Activated CD4-positive, alpha-beta memory T cell treated with anti-CD3 and anti-CD28 coated beads, Interleukin-2, amount 10 ng/mL, durations not matched to agents 7 days and 5 days (primary cell): ENCODE measurements at regions not wholly inside any gene's neighbourhood (a gene's known extent, or its start where the extent isn't known, plus 50 kb on each side); places are given as distances from the start of the nearest gene placed in this dataset.

Source experiments
- CTCF ChIA-PET: fragments of 350-600 bp; sonication (Branson Sonifier 250); formaldehyde crosslinking; loops from one replicate; lab custom pipeline; 2021; ENCODE audit warnings: antibody characterized with exemption, inconsistent platforms; lab: Charles Lee
- POLR2A ChIA-PET: fragments of 350-600 bp; sonication (Branson Sonifier 250); formaldehyde crosslinking; loops from one replicate; lab custom pipeline; 2021; ENCODE audit warnings: antibody characterized with exemption; lab: Charles Lee
- DNase-seq: peaks from one replicate; pipeline ENCODE4 v3.0.0-alpha.2; 2020
- H3K27ac Mint-ChIP-seq: one replicate; pipeline ENCODE4 v1.8.0; 2021; ENCODE audit warnings: mild to moderate bottlenecking, mixed read lengths
- H3K27me3 Mint-ChIP-seq: one replicate; pipeline ENCODE4 v1.8.0; 2021; ENCODE audit warnings: mixed read lengths
- H3K36me3 Mint-ChIP-seq: one replicate; pipeline ENCODE4 v1.8.0; 2021; ENCODE audit warnings: low read depth, mixed read lengths
- H3K4me1 Mint-ChIP-seq: one replicate; pipeline ENCODE4 v1.8.0; 2021; ENCODE audit warnings: mixed read lengths
- H3K4me3 Mint-ChIP-seq: one replicate; pipeline ENCODE4 v1.8.0; 2021; ENCODE audit warnings: mild to moderate bottlenecking, mixed read lengths
- H3K9me3 Mint-ChIP-seq: one replicate; pipeline ENCODE4 v1.8.0; 2021; ENCODE audit warnings: mixed read lengths

DNA sequence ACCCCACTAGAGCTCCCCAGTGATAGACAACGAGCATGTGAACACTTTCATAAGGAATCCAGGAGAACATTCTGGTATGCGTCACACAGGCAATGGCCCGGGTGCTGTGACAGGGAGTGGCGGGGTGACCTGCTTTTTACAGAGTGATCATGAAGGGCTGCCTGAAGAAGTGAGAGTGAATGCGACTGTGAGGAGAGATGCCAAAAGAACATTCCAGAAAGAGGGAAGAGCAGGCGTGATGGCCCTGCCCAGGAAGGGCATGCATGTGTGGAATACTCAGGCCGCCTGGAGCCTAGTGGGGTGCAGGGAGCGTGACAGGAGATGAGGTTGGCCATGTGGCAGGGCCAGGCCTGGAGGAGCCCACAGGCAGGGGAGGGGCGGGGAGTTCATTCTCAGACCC is 53.8 kb downstream of the FZD10 start:
- H3K27me3 Mint-ChIP-seq, result no peaks in the 10 kb centered on the region
- H3K4me3 Mint-ChIP-seq, result no peak overlapping the region
- DNase-seq, result no peak
- CTCF ChIA-PET, result no interaction called here
- peaks cover 30% of the 10 kb centered on the region for H3K9me3 Mint-ChIP-seq
- H3K27ac Mint-ChIP-seq, result no peak overlapping the region
- no peaks in the 10 kb centered on the region for H3K36me3 Mint-ChIP-seq
- POLR2A ChIA-PET, result no interaction called here
- H3K4me1 Mint-ChIP-seq, result no peaks in the 10 kb centered on the region

DNA sequence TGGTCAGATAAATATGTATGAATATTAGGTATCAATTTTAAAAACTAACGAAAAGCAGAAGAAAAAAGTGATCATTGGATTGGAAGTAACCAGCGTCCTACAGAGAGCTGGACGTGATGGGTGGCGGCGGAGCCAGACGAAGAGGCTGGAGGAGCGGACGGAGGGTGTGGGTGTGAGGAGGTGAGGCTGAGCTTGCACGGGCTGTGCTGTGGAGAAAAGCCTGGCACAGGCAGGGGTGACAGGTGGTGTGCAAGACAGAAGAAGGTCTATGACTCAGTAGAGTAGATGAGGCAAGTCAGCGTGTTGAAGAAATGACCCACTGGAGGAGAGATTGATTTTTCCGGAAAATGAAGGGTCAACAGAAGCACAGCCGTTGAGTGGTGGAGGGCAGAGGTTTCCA is 56.4 kb downstream of the FZD10 start:
- ChIA-PET CTCF (no interaction called here), POLR2A (no interaction called here)
- H3K27ac Mint-ChIP-seq, result no peak overlapping the region
- no peaks in the 10 kb centered on the region for H3K4me1 Mint-ChIP-seq
- peaks cover 31% of the 10 kb centered on the region for H3K9me3 Mint-ChIP-seq
- H3K27me3 Mint-ChIP-seq, result no peaks in the 10 kb centered on the region
- no peak for DNase-seq
- H3K4me3 Mint-ChIP-seq, result no peak overlapping the region
- H3K36me3 Mint-ChIP-seq, result no peaks in the 10 kb centered on the region

DNA sequence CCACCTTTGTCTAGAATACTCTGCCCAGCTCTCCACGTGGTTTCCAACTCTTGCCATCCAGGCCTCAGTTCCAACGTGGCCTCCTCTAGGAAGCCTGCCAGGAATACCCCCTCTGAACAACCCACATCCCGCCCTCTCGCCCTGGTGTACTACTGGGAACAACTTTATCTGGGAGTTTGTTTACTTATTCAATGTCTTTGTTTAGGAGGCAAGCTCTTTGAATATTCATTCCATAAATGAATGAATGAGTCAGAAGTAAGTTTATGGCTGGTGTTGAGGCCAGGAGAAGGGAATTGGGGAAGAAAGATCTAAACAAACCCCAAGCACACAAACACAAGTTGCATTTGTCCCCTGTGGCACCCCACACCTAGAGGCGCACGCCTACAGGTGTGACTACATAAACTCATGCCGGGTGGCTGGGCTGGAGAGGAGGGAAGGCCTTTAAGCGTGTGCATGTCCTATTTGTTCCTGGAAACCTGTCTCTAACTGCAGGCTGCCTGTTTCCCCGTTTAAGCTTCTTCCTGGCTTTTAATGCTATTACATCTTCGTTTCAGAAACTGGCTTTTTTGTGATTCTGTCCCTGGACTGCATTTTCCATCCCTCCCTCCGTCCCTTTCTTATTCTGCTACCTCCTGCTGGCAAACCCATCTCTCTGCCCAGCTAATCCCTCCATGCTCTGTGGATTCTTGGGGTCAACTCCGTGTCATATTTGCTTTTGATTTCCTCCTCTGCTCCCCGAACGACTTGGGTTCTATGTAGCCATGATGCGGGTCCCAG is 57.9 kb downstream of the FZD10 start:
- POLR2A ChIA-PET, result no interaction called here

DNA sequence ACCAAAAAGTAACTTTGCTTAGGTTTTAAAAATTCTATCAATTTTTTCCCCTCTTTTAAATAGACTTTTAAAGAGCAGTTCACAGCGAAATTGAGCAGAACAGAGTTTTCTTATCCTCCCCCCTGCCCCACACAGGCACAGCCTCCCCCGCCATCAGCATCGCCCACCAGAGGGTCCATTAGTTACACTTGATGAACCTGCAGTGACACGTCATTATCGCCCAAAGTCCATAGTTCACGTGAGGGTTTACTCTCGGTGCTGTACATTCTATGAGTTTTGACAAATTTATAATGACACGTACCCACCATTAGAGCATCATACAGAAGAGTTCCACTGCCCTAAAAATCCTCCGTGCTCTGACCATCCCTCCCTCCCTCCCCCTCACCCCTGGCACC is 58.4 kb downstream of the FZD10 start:
- H3K27ac Mint-ChIP-seq, result no peak overlapping the region
- H3K9me3 Mint-ChIP-seq, result peaks cover 26% of the 10 kb centered on the region
- H3K4me3 Mint-ChIP-seq, result no peak overlapping the region
- no peaks in the 10 kb centered on the region for H3K27me3 Mint-ChIP-seq
- ChIA-PET POLR2A (no interaction called here), CTCF (no interaction called here)
- no peaks in the 10 kb centered on the region for H3K36me3 Mint-ChIP-seq
- DNase-seq, result no peak
- H3K4me1 Mint-ChIP-seq, result no peaks in the 10 kb centered on the region

More for the DNA sequence above, 57.9 kb downstream of the FZD10 start:
- no peak for DNase-seq
- peaks cover 29% of the 10 kb centered on the region for H3K9me3 Mint-ChIP-seq
- H3K27me3 Mint-ChIP-seq, result no peaks in the 10 kb centered on the region
- H3K4me1 Mint-ChIP-seq, result no peaks in the 10 kb centered on the region
- no peak overlapping the region for H3K4me3 Mint-ChIP-seq
- no peaks in the 10 kb centered on the region for H3K36me3 Mint-ChIP-seq
- no peak overlapping the region for H3K27ac Mint-ChIP-seq
- CTCF ChIA-PET, result no interaction called here

DNA sequence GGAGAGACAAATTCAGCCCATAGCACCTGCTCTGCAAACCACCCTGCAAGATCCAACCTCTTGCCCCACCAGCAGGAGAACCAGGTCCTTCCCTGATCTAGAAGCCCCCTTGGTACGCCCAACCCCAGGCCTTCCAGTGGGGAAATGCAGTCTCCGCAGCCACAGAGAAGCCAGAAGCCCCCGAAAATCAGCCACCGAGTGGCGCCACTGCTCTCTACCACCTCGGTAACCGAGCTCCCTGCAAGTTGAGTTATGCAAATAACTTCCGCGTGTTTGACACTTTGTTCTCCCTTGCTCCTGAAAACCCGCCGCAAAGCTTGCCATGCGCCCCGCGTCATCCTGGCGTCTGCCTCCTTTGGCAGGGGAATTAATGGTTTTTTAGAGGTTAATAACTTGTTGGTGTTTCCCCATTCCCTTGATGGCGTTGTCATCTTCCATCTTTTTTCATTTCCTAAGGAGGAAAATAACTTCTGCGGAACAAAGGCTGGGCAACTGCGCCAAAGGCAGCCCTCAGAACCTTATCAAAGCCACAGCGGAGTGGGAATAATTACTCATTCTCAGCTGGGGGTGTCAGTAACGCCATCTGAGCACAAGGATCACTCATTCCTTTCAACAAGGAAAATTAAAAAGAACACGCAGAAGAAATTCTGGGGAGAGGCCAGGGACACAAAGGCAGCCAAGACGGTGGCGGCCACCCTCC is 60.4 kb downstream of the FZD10 start:
- Mint-ChIP-seq H3K36me3 (no peaks in the 10 kb centered on the region), H3K27ac (no peak overlapping the region), H3K9me3 (peaks cover 19% of the 10 kb centered on the region), H3K4me1 (no peaks in the 10 kb centered on the region), H3K4me3 (no peak overlapping the region), H3K27me3 (no peaks in the 10 kb centered on the region)
- POLR2A ChIA-PET, result no interaction called here
- CTCF ChIA-PET, result no interaction called here
- DNase-seq, result no peak

DNA sequence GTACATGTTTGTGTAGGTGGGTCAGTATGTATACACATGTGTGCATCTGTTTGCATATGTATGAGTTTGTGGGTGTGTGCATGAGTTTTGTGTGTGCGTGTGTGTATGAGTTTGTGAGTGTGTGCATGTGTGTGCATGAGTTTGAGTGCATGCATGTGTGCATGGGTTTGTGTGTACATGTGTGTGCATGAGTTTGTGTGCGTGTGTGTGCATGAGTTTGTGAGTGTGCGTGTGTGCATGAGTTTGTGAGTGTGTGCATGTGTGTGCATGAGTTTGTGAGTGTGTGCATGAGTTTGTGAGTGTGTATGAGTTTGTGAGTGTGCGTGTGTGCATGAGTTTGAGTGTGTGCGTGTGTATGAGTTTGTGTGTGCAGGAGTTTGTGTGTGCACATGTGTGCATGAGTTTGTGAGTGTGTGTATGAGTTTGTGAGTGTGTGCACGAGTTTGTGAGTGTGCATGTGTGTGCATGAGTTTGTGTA is 61.5 kb downstream of the FZD10 start:
- H3K27me3 Mint-ChIP-seq, result no peaks in the 10 kb centered on the region
- CTCF ChIA-PET, result no interaction called here
- H3K4me3 Mint-ChIP-seq, result no peak overlapping the region
- H3K36me3 Mint-ChIP-seq, result no peaks in the 10 kb centered on the region
- POLR2A ChIA-PET, result no interaction called here
- no peak overlapping the region for H3K27ac Mint-ChIP-seq
- no peaks in the 10 kb centered on the region for H3K4me1 Mint-ChIP-seq
- H3K9me3 Mint-ChIP-seq, result peaks cover 18% of the 10 kb centered on the region
- DNase-seq, result no peak

DNA sequence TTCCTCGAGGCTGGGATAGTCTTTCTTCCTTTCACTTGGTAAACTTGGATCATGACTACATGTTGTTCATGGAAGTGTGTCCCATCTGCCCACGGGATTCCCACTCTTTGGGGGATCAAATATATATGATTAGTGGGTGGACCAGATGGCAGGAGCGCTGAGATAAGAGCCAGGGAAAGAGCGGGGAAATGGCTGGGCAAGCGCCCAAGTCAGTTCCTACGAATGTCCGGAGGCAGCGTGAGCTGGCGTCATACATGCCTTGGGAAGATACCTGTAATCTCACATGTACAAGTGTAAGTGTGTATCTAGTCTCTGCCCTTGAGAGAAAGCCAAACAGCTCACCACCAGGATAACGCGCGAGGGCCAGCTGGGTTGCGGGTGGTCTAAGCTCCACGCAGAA is 62.3 kb downstream of the FZD10 start:
- no peaks in the 10 kb centered on the region for H3K36me3 Mint-ChIP-seq
- ChIA-PET POLR2A (no interaction called here), CTCF (no interaction called here)
- H3K27ac Mint-ChIP-seq, result no peak overlapping the region
- H3K27me3 Mint-ChIP-seq, result no peaks in the 10 kb centered on the region
- no peak for DNase-seq
- H3K4me3 Mint-ChIP-seq, result no peak overlapping the region
- no peaks in the 10 kb centered on the region for H3K4me1 Mint-ChIP-seq
- H3K9me3 Mint-ChIP-seq, result peaks cover 16% of the 10 kb centered on the region

DNA sequence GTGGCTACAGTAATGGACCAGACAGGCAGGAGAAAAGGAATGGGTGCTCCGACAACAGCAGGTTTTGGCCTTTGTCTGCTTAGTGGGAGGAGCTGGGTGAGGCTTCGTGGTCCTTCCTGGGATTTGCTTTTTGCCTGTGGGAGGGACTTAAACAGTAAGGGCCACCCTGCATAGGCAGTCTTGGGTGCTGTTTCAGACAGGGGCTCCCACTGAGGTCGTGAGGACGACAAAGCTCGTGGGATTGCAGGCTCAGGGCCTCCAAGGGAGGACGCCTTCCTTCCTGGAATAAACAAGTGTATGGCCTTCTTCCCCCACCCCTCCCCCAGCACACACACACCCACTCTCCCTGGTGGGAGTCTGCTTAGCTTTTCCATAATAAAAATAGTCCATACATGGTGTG is 63.1 kb downstream of the FZD10 start:
- peaks cover 18% of the 10 kb centered on the region for H3K9me3 Mint-ChIP-seq
- H3K27me3 Mint-ChIP-seq, result no peaks in the 10 kb centered on the region
- CTCF ChIA-PET, result no interaction called here
- no peaks in the 10 kb centered on the region for H3K36me3 Mint-ChIP-seq
- H3K4me3 Mint-ChIP-seq, result no peak overlapping the region
- H3K27ac Mint-ChIP-seq, result no peak overlapping the region
- H3K4me1 Mint-ChIP-seq, result no peaks in the 10 kb centered on the region
- POLR2A ChIA-PET, result no interaction called here
- DNase-seq, result no peak

DNA sequence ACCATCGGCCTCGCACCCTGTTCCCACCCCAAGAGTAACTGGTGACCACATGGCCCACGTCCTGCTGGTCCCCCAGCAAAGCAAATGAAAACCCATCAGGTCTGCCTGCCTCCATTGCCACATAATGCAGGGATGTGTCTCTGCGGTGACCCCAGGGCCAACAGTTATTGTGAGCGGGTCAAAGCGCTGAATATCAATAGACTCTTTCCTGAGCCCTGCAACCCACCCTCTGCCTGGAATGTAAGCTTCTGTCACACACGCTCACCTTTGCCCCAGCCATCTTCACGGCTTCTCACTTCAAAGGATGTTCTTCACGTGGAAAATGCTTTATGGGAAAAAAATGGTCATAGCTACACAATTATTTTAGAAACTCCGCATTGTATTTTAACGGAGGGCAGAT is 63.9 kb downstream of the FZD10 start:
- Mint-ChIP-seq H3K27me3 (no peaks in the 10 kb centered on the region), H3K27ac (no peak overlapping the region), H3K9me3 (peaks cover 18% of the 10 kb centered on the region), H3K4me1 (no peaks in the 10 kb centered on the region), H3K4me3 (no peak overlapping the region), H3K36me3 (no peaks in the 10 kb centered on the region)
- ChIA-PET CTCF (no interaction called here), POLR2A (no interaction called here)
- DNase-seq, result no peak

DNA sequence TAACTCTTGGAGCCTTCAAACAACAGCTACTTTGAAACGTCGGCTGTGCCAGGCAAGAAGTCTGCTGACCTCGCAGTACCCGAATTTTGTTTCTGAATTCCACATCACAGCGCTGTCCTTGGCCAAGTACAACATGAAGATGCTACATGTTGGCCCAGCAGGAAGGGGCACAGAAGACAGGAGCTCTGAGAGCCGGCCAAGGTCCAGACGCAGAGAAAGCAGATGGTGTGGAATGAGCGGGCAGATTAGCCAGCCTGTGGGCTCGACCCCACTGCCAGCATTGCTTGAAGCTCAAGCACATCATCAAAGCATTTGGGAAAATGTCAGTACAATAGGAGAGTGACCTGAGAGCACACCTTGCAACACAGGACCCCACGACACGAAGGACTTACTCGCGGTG is 64.5 kb downstream of the FZD10 start:
- POLR2A ChIA-PET, result no interaction called here
- no peak for DNase-seq
- CTCF ChIA-PET, result no interaction called here
- Mint-ChIP-seq H3K27me3 (no peaks in the 10 kb centered on the region), H3K4me3 (no peak overlapping the region), H3K9me3 (peaks cover 19% of the 10 kb centered on the region), H3K27ac (no peak overlapping the region), H3K4me1 (no peaks in the 10 kb centered on the region), H3K36me3 (no peaks in the 10 kb centered on the region)

DNA sequence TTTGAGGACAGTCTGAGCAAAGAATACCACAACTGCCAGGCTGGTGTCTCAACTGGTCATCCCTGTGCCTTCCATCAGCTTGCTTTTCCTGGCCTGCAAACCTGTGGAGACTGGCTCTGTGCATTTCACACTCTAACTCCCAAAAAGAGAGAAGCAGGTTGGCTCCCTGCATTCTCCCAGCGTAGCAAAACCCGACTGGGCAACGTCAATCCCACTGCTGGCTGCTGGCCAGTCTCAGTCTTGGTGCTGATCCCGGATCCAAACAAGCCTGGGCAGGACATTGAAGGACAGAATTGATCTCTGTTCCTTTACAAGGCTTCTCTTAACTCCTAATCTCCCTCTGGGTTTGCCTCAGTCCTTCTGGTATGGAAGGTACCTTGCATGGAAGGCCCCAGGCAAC is 65.4 kb downstream of the FZD10 start:
- Mint-ChIP-seq H3K4me3 (no peak overlapping the region), H3K27me3 (no peaks in the 10 kb centered on the region), H3K36me3 (no peaks in the 10 kb centered on the region), H3K27ac (no peak overlapping the region), H3K4me1 (no peaks in the 10 kb centered on the region), H3K9me3 (peaks cover 17% of the 10 kb centered on the region)
- ChIA-PET POLR2A (no interaction called here), CTCF (no interaction called here)
- DNase-seq, result no peak

DNA sequence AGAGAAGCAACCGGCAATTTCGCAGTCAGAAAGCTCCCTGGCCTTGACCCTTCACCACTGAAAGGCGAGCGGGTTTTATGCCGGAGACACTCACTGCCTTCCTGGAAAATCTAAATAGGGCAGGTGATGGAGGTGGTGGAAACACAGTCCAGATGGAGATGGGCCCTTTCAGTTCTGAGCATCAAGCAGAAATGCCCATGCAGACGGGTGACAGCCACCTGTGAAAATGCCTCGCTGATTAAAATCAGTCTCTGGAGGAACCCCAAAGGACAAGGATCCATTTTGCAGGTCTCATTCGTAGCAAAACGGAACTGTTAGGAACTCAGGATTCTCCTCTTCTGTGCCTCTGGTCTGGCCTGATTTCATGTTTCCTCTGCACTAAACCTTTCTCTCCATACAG is 74.2 kb downstream of the FZD10 start:
- H3K4me1 Mint-ChIP-seq, result no peaks in the 10 kb centered on the region
- H3K27me3 Mint-ChIP-seq, result no peaks in the 10 kb centered on the region
- H3K9me3 Mint-ChIP-seq, result peaks cover 4% of the 10 kb centered on the region
- H3K36me3 Mint-ChIP-seq, result no peaks in the 10 kb centered on the region
- no peak for DNase-seq
- POLR2A ChIA-PET, result no interaction called here
- no peak overlapping the region for H3K4me3 Mint-ChIP-seq
- H3K27ac Mint-ChIP-seq, result no peak overlapping the region
- CTCF ChIA-PET, result no interaction called here

DNA sequence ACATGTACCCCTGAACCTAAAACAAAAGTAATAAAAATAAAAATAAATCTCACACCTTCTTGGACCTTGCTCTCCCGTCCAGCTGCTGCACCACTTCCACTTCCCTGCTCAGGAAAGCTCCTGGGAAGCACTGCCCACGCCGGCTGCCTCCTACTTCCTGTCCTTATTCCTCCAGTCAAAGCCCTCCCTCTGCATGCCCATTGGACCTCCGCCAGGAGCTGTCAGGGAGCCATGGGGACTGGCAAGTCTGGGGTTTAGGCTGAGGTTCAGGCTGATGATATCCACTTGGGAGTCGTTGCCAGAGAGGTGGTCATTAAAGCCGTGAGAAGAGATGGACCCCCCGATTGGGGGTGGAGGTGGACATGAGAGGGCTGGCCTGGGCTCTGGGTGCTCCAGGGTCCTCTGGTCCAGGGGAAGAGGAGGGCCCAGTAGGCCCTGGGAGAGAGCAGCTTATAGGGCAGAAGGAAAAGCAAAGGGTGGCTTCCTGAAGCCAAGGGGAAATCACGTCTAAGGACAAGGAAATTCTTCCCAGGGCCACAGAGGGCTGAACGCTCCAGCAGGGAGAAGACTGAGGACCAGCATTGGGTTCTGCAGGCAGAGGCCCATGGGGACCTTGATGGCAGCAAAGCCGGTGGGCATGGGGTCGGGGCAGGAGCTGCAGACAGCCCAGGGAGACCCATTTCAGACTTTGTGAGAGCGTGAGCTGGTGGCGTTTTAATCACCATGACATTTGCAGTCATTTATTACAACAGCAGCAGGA is 78.7 kb downstream of the FZD10 start:
- Mint-ChIP-seq H3K27ac (no peak overlapping the region), H3K36me3 (no peaks in the 10 kb centered on the region), H3K27me3 (no peaks in the 10 kb centered on the region), H3K4me1 (no peaks in the 10 kb centered on the region), H3K4me3 (no peak overlapping the region), H3K9me3 (peaks cover 2% of the 10 kb centered on the region)
- no peak for DNase-seq
- POLR2A ChIA-PET, result no interaction called here
- CTCF ChIA-PET, result no interaction called here
